GM19043 (cell line): ENCODE measurements at regions not wholly inside any gene's neighbourhood (a gene's known extent, or its start where the extent isn't known, plus 50 kb on each side); places are given as distances from the start of the nearest gene placed in this dataset.

Experiments used
- ATAC-seq: cut with Tn5 transposase; IDR thresholded peaks from one replicate; pipeline ENCODE4 v1.9.1; 2021; ENCODE audit warnings: low read depth; ENCODE audit not compliant: unreplicated experiment

DNA sequence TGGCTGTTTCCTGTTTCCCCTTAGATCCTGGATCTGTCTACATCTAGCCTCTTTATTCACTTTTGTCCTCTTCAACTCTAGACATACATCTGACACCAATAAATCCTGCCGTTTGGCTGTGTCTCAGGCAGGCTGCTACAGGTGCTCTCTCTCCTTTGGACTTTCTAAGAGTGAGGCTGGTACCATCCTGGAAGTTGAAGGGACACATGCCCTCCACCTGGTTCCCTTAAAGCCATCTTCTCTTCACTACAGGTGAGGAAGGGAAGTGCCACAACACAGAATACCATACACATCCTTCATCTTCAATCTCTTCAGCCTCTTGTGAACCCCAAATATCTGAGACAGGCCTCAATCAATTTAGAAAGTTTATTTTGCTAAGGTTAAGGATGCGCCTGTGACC lies 137.9 kb downstream of the BACH1 start:
- ATAC-seq = no peak

DNA sequence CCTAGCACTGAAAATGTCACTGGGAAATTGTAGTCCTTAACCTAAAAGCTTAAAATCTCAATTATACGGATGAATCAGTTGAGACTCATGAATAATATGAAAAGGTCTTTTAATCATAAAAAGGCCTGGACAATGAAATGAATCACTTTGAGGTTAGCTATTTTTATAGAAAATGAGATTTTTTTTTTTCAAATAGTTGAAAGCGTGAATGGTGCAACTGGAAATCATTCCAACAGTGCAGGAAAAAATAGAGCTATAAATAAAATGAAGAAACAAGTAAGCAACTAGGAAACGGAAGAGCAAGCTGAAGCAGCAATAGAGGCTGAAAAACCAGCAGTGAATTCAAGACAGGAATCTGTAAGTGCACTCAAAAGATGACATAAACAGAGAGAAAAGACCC lies 142.9 kb downstream of the BACH1 start:
- ATAC-seq = no peak

DNA sequence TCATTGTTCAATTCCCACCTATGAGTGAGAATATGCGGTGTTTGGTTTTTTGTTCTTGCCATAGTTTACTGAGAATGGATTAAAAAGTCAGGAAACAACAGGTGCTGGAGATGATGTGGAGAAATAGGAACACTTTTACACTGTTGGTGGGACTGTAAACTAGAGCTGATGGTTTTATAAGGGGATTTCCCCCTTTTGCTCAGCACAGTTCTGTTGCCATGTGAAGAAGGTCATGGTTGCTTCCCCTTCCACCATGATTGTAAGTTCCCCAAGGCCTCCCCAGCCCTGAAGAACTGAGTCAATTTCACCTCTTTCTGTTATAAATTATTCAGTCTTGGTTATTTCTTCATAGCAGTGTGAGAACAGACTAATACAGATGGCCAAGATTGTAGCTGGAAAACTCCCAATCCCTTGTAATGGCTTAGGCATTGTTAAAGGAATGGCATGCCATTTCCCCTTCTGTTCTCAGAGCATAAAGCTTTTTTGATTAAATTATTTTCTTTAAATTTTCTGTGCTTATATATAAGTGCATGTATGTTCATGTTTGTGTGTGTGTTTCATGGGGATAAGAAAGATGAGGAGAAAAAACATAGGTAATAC lies 144.8 kb downstream of the BACH1 start:
- no peak for ATAC-seq

DNA sequence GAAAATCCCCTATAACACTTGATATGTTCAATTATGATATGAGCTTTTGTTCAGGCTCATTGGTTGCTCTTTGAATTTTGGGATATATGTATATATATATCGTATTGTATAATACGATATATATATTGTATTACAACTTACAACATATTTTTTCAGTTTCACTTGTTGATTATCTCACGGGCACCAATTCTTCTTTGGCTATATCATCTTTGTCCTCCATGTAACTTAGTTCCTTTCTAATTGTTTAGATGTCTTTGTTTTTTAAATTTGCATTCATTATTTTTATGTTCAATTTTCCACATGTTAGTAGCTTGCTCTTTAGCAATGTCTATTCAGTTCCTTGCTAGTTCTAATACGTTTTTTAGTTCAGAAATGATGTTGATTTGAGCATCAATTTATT lies 150.0 kb downstream of the BACH1 start:
- ATAC-seq = no peak

DNA sequence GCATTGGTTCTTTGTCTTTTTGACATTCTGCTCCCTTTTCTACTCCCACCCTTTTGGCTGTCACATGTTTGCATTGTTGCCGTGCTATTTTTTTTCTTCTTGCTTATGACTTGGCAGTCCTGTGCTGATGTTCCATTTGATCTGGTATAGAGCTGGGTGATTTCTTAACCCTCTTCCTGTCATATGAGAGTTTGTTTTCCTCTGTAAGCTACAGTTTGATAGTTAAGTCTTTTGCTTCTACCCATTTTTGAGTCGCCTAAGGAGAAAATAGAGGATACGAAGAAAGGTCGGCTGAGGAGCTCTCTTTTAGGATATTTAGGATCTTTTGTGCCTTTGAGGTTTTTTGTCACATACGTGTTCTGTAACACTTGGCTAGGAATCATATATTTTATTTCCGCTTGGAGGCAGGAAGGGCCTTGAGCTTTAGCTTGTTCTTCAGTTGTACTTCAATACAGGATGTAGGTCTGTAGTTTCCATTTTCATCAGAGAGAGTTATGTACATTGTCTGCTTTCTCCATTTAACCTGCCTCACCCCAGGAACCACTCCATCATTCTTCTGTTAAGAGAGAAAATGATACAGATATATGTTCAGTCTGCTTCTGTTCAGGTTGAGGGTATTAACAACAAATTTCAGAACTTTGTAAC lies 150.7 kb downstream of the BACH1 start:
- no peak for ATAC-seq

DNA sequence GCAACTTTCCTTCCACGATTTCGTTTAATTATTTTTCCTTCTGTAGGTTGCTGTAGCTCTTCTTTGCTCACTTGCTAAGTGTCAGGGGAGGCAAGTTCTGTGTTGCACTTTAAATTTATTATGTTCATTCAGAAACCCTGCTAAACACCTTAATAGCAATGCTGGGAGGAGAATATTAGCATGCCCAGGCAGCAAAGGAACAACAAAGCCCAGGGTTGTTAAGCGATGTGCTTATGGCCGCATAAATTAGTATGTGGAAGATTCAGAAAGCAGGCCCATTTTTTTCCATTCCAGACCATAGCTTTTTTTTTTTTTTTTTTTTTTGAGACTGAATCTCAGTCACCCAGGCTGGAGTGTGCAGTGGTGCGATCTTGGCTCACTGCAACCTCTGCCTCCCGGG lies 151.3 kb downstream of the BACH1 start:
- ATAC-seq = no peak

DNA sequence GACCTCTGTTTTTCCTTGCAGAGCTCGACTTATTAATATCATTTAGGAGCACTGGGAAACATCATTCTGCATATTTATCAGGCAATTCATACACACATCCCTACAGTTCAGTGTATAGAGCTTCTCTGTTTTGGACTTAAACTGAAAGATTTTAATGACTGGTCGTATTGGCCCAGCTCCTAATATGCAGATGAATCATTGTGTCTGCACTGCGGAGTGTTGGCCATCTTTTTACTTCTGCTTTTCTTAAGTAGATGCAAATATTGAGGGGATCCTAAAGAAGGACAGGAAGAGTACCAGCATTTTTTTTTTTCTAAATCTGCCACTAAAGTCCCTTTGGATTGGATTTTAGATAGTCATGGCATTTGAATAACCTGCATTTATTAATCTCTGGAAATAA lies 154.8 kb downstream of the BACH1 start:
- ATAC-seq = no peak

DNA sequence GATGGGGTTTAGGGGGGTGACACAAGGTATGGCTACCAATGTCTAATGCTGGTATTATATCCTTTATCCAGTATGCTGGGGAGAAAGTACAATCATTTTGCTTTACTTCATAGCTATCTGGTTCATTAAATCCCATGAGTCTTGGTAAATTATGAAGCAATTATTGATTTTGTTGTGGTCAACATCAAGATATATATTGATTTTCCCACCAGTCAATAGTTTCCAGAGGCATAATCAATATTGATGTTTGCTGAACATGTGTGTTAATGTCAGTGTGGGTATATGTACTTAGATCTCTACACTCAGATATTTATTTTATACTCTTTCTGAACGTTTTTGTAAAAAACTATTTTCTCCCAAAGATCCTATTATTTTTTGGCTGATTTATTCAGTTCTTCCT lies 155.5 kb downstream of the BACH1 start:
- no peak for ATAC-seq

DNA sequence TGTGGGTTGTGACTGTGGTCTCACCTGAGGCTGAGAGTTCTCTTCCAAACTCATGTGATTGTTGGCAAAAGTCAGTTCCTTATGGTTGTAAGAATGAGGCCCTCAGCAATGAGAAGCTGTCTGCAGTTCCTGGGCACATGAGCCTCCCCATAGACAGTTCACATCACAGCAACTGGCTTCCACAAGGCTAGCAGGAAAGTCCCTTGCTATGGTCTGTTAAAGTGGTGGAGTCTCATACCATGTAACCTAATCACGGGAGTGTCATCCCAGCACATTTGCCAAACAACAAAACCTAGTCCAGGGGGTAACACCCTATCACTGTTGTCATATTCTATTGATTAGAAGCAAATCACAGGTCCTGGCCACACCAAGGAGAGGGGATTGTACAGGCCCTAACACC lies 163.8 kb downstream of the BACH1 start:
- ATAC-seq = no peak

DNA sequence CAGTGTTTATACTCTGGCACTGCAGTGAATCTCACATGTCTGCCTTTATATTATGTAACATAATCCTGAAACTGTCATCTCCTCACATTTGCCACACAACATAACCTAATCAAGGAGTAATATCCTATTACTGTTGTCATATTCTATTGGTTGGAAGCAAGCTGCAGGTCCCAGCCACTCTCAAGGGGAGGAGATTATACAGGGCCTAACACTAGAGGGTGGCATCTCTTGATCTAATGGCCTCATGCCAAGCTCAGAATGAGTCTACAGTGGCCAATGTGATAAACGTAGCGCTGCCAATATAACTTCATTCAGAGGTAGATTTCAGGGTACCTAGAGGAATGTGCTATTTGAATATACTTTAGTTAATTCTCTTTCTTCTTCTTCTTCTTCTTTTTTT lies 166.8 kb downstream of the BACH1 start:
- ATAC-seq = no peak

DNA sequence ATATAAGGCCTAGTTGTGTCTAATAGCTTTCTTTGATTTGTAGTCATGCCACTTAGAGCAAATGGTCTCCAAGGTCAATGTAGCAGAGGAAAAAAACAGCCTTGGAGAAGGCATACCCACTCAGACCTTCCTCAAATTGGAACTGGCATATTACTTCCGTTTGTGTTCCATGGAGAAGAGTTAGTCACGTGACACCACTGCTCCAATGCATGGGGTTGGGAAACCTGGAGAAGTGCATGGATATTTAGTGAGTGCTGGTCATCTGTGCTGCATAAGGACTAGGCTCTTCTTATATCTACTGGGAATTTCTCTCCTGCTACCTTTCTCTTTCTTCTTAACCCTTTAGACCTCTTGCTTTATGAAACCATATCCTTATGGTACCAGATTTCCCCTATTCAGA lies 167.8 kb downstream of the BACH1 start:
- no peak for ATAC-seq

DNA sequence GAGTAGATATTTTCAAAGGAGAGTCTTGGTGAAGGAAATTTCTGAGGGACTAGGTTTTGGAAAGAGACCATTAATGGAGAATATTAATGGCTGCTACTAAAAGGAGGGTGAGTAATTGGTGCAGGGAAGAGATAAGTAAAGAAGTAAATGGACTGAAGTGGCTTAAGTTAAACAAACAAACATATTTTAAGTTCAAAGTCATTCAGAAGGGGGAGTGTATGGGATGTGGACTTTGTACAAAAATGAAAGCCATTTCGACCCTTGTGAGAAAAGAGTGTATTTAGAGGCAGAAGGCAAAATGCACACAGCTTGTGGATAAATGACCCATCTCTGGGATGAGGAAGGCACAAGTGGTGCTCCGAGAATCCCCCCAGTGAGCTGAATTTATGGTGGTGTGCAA lies 171.7 kb downstream of the BACH1 start:
- ATAC-seq = no peak

DNA sequence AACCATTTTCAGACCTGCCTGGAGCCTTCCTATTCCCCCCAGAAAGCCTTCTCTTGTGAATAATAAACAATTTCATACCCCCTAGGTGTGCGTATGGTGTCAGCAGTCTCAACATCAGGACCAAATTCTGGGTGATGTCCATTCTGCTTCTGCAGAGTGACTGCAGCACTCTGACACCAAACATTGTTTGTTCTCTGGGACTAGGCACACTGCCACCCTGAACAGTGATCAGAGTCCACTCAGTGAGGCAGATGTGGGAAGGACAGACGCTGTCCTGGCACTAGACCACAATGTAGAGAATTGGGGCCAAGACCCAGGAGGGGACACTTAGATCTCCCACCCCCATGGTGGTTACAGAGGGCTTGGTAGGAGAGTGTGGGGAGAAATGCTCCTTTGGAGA lies 175.1 kb downstream of the BACH1 start:
- no peak for ATAC-seq

DNA sequence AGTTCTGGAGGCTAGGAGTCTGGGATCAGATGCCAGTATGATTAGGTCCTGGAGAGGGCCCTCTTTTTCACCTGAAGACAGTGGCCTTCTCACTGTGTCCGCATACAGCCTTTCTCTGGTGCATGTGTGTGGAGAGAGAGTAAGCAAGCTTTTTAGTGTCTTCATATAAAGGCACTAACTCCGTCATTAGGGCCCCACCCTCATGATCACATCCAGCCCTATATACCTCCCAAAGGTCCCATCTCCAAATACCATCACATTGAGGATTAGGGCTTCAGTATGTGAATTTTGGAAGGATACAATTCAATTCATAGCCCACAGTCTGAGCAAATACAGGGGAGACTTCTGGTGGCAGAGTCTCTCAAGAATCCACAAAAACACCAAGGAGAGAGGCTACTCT lies 176.6 kb downstream of the BACH1 start:
- ATAC-seq = no peak

DNA sequence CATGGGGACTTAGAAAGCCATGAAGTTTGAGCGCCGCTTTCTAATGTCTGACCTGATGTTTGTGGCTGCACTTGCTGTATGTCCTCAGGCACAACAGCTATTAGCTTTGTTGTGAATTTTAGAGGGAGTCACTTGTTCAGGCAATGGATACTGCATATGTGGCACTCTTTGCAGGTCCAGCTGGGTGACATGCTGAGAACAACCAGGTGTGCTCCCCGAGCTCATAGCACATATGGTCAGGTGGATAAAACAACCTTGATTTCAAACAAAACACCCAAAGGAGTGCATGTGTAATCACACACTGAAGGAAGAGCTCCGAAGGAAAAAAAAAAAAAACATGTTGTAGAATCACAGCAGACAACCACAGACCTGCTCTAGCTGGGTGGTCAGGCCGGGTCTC lies 178.6 kb downstream of the BACH1 start:
- no peak for ATAC-seq

DNA sequence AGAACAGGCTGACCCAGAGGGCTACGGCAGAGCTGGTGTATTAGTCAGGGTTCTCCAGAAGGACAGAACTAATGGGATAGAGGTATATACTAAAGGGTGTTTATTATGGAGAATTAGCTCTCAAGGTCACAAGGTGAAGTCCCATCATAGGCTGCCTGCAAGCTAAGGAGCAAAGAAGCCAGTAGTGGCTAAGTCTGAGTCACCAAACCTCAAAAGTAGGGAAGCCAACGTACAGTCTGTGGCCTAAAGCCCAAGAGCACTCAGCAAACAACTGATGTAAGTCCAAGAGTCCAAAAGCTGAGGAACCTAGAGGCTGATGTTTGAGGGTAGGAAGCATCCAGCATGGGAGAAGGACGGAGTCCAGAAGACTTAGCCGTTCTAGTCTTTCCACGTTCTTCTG lies 179.2 kb downstream of the BACH1 start:
- ATAC-seq = no peak

DNA sequence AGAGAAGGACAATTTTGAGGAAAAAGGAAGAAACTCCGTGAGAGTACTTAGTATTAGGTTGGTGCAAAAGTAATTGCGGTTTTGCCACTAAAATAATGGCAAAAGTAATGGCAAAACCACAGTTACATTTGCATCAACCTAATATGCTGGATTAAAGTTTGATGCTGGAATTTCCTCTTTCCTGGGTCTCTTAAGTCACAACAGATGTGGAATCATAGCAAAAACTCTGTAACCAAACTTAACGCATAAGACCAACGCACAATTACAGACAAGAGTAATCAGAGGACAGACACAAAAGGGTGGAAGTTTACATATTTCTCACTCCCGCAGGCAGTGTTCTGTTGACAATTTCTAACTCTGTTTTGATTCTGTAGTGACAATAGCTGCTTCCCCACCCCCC lies 182.4 kb downstream of the BACH1 start:
- no peak for ATAC-seq

DNA sequence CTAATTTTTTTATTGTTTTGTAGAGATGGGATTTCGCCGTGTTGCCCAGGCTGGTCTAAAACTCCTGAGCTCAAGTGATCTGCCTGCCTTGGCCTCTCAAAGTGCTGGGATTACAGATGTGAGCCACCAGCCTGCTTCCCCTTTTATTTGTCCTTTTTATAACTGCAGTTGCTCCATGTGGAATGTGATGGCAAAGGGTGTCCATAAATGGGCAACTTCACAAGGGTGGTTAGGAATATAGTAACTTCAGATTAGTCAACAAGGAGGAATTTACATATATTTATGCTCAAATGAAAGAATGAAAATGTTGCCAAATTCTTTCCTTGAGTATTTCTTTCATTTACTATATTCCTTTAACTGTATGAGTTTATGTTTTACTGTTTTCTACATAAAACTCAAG lies 182.9 kb downstream of the BACH1 start:
- ATAC-seq = no peak

DNA sequence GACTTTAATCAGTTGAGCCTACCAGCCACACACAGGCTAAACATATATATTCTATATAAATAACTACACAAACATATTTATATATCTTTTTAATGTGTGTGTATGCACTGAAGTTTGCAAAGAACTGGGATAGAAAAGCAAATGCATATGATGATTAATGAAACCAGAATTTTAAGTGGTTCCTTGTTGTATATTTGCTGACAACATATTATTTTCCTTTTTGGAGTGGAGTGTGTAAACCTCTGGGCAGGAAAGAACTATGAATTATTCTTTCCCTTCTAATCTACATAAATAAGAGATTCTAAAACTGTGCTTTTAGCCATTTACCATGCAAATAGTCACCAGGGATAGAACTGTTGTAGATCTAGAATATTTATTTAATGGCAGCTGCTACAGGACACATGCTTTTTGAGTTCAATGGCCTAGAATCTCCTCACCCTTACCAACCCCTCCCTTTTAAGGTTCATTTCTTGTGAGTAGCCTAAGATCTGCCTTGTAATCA lies 187.6 kb downstream of the BACH1 start:
- no peak for ATAC-seq
